Stimulated activated CD8-positive, alpha-beta memory T cell treated with anti-CD3 and anti-CD28 coated beads, Interleukin-7, amount 100 ng/mL, for 1 hour (primary cell): ENCODE measurements at regions not wholly inside any gene's neighbourhood (a gene's known extent, or its start where the extent isn't known, plus 50 kb on each side); places are given as distances from the start of the nearest gene placed in this dataset.

Source experiments
- DNase-seq, 2 donors: peaks; one replicate each; pipeline ENCODE4 v3.0.0-alpha.2; 2020; ENCODE audit warnings: low read depth in 2 of 2

- no peak for DNase-seq
Measured at GRCh38 chr6:15876406-15876805, 213.6 kb upstream of the DTNBP1 start.

GRCh38 chr6:15875797-15876196 lies 213.0 kb upstream of the DTNBP1 start:
- no peak for DNase-seq

GRCh38 chr6:15874821-15875220 lies 212.0 kb upstream of the DTNBP1 start:
- DNase-seq = no peak

- no peak for DNase-seq
Measured at GRCh38 chr6:15874326-15874725, 211.5 kb upstream of the DTNBP1 start.

GRCh38 chr6:15872241-15873103 lies 209.6 kb upstream of the DTNBP1 start:
- DNase-seq = no peak

- DNase-seq = no peak
Measured at GRCh38 chr6:15871276-15871675, 208.4 kb upstream of the DTNBP1 start.

GRCh38 chr6:15870333-15871043 lies 207.7 kb upstream of the DTNBP1 start:
- DNase-seq = no peak

GRCh38 chr6:15864708-15865062 lies 201.9 kb upstream of the DTNBP1 start:
- no peak for DNase-seq

- DNase-seq = no peak
Measured at GRCh38 chr6:15864038-15864707, 201.3 kb upstream of the DTNBP1 start.

GRCh38 chr6:15862810-15863209 lies 200.0 kb upstream of the DTNBP1 start:
- no peak for DNase-seq

- no peak for DNase-seq
Measured at GRCh38 chr6:15861486-15861885, 198.7 kb upstream of the DTNBP1 start.

- DNase-seq = no peak
Measured at GRCh38 chr6:15854826-15855710, 192.2 kb upstream of the DTNBP1 start.

GRCh38 chr6:15854378-15854777 lies 191.6 kb upstream of the DTNBP1 start:
- DNase-seq = no peak

- DNase-seq = no peak
Measured at GRCh38 chr6:15853259-15853658, 190.4 kb upstream of the DTNBP1 start.

GRCh38 chr6:15852289-15852688 lies 189.5 kb upstream of the DTNBP1 start:
- DNase-seq = no peak

- no peak for DNase-seq
Measured at GRCh38 chr6:15849395-15849794, 186.6 kb upstream of the DTNBP1 start.

- DNase-seq = no peak
Measured at GRCh38 chr6:15845492-15845891, 182.7 kb upstream of the DTNBP1 start.

- no peak for DNase-seq
Measured at GRCh38 chr6:15843764-15844163, 180.9 kb upstream of the DTNBP1 start.

- no peak for DNase-seq
Measured at GRCh38 chr6:15843226-15843625, 180.4 kb upstream of the DTNBP1 start.

- no peak for DNase-seq
Measured at GRCh38 chr6:15842727-15843117, 179.9 kb upstream of the DTNBP1 start.

- no peak for DNase-seq
Measured at GRCh38 chr6:15841937-15842726, 179.3 kb upstream of the DTNBP1 start.
